Peyer's patch (tissue), 4 donors: ENCODE measurements at regions not wholly inside any gene's neighbourhood (a gene's known extent, or its start where the extent isn't known, plus 50 kb on each side); places are given as distances from the start of the nearest gene placed in this dataset.

Experiments used
- DNase-seq, 3 donors: peaks; one replicate each; pipeline ENCODE4 v3.0.0-alpha.2; 2017 to 2019
- H3K27ac ChIP-seq, 4 donors: fragments of 200-600 bp; sonication (generic); one replicate each; pipeline ENCODE4 v1.5.1; 2016 to 2019
- H3K27me3 ChIP-seq, 2 donors: fragments of 200-600 bp; sonication (generic); one replicate each; pipeline ENCODE4 v1.5.1; 2019
- H3K36me3 ChIP-seq, 3 donors: fragments of 200-600 bp; sonication (generic); one replicate each; pipeline ENCODE4 v1.5.1; 2016 to 2019
- H3K4me1 ChIP-seq, 4 donors: fragments of 200-600 bp; sonication (generic); one replicate each; pipeline ENCODE4 v1.5.1; 2016 to 2019
- H3K4me3 ChIP-seq, 4 donors: fragments of 200-600 bp; sonication (generic); 1 replicate in 3 of 4; 2 replicates in 1 of 4; pipeline ENCODE4 v1.5.1; 2016 to 2019; ENCODE audit warnings: mild to moderate bottlenecking in 1 of 4
- H3K9me3 ChIP-seq, 4 donors: fragments of 200-600 bp; sonication (generic); one replicate each; pipeline ENCODE4 v1.5.1; 2016 to 2019; ENCODE audit warnings: mild to moderate bottlenecking in 1 of 4
- POLR2A ChIP-seq, 2 donors: fragments of 450-650 bp; IDR thresholded peaks; one replicate each; pipeline ENCODE4 v1.5.1; 2017; ENCODE audit warnings: antibody characterized with exemption in 2 of 2, mild to moderate bottlenecking in 2 of 2, moderate library complexity in 2 of 2
- TF ChIP-seq, protein P1 (sequence below), 6 experiments: fragments of 450-650 bp in 4 of 6; fragments of 200-600 bp in 2 of 6; sonication (generic) in 1 of 6; IDR thresholded peaks; one replicate each; pipeline ENCODE4 v1.5.1; 2017 to 2019; ENCODE audit warnings: antibody characterized with exemption in 6 of 6, mild to moderate bottlenecking in 3 of 6, moderate library complexity in 1 of 6

DNA sequence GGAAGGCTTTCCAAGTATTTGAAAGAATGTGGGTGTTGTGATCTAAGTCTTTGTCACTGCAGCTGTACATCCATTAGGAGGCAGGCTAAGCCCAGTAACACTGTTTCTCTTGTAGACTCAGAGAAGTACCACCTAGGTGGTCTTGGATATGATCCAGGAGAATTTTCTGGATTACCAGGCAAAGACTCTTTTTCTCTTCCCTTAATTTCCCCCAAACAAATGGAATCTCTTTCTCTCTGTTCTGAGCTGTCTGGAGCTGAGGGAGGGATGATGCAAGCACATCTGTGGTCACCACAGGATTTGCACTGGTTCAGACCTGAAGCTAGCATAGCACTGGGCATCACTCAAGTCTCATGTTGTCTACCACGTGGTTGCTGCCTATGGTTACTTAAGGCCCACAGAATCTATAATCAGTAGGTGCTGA, 227.6 kb downstream of the NECTIN3 start:
- TF ChIP-seq POLR2A (IDR thresholded peaks at IDR 0.05) = no peak
- TF ChIP-seq, protein P1, sequence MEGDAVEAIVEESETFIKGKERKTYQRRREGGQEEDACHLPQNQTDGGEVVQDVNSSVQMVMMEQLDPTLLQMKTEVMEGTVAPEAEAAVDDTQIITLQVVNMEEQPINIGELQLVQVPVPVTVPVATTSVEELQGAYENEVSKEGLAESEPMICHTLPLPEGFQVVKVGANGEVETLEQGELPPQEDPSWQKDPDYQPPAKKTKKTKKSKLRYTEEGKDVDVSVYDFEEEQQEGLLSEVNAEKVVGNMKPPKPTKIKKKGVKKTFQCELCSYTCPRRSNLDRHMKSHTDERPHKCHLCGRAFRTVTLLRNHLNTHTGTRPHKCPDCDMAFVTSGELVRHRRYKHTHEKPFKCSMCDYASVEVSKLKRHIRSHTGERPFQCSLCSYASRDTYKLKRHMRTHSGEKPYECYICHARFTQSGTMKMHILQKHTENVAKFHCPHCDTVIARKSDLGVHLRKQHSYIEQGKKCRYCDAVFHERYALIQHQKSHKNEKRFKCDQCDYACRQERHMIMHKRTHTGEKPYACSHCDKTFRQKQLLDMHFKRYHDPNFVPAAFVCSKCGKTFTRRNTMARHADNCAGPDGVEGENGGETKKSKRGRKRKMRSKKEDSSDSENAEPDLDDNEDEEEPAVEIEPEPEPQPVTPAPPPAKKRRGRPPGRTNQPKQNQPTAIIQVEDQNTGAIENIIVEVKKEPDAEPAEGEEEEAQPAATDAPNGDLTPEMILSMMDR (IDR thresholded peaks at IDR 0.05) = no peak
- no peak overlapping the region for H3K4me3 ChIP-seq
- DNase-seq = no peak
- H3K27me3 ChIP-seq = no peaks in the 10 kb centered on the region
- no peaks in the 10 kb centered on the region for H3K36me3 ChIP-seq
- no peaks in the 10 kb centered on the region for H3K4me1 ChIP-seq
- no peaks in the 10 kb centered on the region for H3K9me3 ChIP-seq
- H3K27ac ChIP-seq = no peak overlapping the region

DNA sequence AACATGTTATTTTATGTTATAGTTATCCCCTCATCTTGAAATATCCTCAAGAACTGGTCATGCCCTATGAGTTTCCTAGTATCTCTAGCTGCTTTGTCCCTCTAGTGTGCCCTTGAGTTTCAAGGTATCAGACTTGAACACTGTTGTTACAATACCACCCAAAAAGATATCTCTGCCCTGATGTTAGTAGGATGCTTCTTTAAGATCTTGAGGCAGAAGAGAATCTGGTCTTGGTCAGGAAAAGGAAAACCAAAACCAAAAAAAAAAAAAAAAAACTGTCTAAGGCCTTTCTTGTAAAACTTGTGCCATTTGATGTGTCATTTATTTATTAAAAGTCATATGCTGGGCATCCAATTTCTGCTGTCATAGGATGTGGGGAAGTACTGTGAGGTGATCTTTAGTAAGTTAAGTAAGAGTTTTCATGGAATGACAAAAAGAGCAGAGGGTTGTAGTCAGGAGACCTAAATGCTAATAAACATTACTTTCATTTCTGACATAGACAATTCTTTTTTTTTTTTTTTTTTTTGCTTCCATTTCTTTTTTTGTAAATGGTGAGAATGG, 229.7 kb downstream of the NECTIN3 start:
- Histone ChIP-seq H3K36me3 (no peaks in the 10 kb centered on the region), H3K27ac (no peak overlapping the region), H3K4me1 (no peaks in the 10 kb centered on the region), H3K27me3 (no peaks in the 10 kb centered on the region), H3K4me3 (no peak overlapping the region), H3K9me3 (no peaks in the 10 kb centered on the region)
- no peak for TF ChIP-seq POLR2A (IDR thresholded peaks at IDR 0.05)
- TF ChIP-seq, protein P1 (IDR thresholded peaks at IDR 0.05) = no peak
- DNase-seq = no peak

DNA sequence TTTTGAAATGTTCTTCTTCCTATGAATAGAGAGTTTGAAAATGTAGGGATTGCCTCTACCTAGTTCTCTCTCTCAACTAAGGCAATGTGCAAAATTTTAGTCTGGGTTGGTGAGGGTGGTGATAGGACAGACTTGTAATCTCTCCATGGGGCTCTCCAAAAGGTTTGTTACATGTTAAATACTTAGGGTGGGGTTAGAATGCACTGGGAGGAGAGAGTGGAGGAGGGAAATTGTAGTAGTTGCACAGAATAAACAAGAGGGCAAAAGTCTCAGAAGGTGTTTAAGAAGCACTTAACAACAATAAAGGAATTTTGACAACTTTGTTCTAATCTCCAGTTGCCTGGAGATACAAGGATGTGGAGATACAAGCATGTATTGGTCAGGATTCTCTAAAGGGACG, 230.4 kb downstream of the NECTIN3 start:
- no peaks in the 10 kb centered on the region for H3K4me1 ChIP-seq
- no peak for DNase-seq
- TF ChIP-seq, protein P1 (IDR thresholded peaks at IDR 0.05) = no peak
- TF ChIP-seq POLR2A (IDR thresholded peaks at IDR 0.05) = no peak
- H3K36me3 ChIP-seq = no peaks in the 10 kb centered on the region
- no peak overlapping the region for H3K27ac ChIP-seq
- no peaks in the 10 kb centered on the region for H3K27me3 ChIP-seq
- no peaks in the 10 kb centered on the region for H3K9me3 ChIP-seq
- no peak overlapping the region for H3K4me3 ChIP-seq

DNA sequence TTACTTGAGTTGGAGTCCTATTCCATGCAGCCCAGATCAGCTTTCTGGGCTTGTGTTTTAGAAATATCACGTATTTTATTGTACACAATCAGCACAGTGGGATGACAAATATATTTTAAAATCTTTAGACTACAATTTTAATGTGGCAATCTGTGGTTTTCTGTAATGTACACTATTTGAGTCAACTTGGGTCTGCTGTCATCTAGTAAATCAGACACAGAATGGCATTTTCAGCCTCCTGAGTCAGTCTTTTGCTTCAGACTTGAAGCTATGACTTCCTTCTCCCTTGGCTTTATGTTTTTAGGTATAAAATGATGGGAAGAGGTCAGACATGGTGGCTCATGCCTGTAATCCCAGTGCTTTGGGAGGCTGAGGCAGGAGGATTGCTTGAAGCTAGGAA, 232.1 kb downstream of the NECTIN3 start:
- no peak for DNase-seq
- Histone ChIP-seq H3K4me1 (no peaks in the 10 kb centered on the region), H3K36me3 (no peaks in the 10 kb centered on the region), H3K9me3 (no peaks in the 10 kb centered on the region), H3K27me3 (no peaks in the 10 kb centered on the region), H3K27ac (no peak overlapping the region), H3K4me3 (no peak overlapping the region)
- TF ChIP-seq, protein P1 (IDR thresholded peaks at IDR 0.05) = no peak
- no peak for TF ChIP-seq POLR2A (IDR thresholded peaks at IDR 0.05)

DNA sequence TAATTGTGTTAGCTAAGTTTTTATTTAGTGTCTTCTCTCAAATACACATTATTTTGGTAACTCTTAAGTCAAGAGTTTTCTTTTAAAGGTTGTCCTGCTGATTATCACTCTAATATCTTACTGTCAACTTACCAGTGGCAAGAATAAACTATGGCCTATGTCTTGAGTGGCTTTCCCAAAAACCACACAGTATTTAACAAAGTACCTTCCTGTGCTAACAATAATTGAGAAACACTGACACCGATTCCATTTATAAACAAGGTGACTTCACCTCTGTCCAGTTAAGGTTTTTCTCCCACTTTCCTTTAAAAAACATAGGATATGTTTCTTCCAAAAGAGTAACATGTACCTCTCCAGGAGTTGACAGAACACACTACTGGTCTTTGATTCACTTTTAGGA, 234.3 kb upstream of the CD96 start:
- H3K4me3 ChIP-seq = no peak overlapping the region
- H3K27ac ChIP-seq = no peak overlapping the region
- H3K36me3 ChIP-seq = no peaks in the 10 kb centered on the region
- H3K9me3 ChIP-seq = no peaks in the 10 kb centered on the region
- no peak for DNase-seq
- peaks cover 0 to 9% (median 0%) of the 10 kb centered on the region in 4 donors for H3K4me1 ChIP-seq
- H3K27me3 ChIP-seq = no peaks in the 10 kb centered on the region
- TF ChIP-seq POLR2A (IDR thresholded peaks at IDR 0.05) = no peak
- TF ChIP-seq, protein P1 (IDR thresholded peaks at IDR 0.05) = no peak

DNA sequence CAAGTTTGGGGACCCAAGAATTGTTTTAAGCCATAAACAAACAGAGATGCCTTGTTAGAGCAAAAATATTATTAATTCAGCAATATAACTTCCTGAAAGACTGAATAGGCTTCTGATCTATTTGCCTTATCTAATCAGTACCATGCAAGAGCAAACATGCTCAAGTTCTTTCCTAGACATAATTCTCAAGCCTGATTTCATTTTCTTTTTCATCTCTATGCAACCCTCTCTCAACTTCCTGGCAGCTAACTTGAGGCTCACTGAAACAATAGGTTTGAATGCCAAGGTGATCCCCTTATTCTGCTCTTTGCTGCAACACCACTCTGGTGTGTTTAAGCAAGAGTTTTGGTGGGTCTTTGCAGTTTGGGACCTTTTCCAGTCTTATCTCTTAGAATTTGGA, 230.9 kb upstream of the CD96 start:
- Histone ChIP-seq H3K4me3 (no peak overlapping the region), H3K36me3 (no peaks in the 10 kb centered on the region), H3K4me1 (peaks cover 0 to 19% (median 0%) of the 10 kb centered on the region in 4 donors), H3K27me3 (no peaks in the 10 kb centered on the region), H3K9me3 (no peaks in the 10 kb centered on the region), H3K27ac (peak overlapping the region in 2 of 4 donors; percentile 5 to 31)
- DNase-seq = no peak
- TF ChIP-seq, protein P1 (IDR thresholded peaks at IDR 0.05) = no peak
- TF ChIP-seq POLR2A (IDR thresholded peaks at IDR 0.05) = no peak
